ENCODE measurements at regions not wholly inside any gene's neighbourhood (a gene's known extent, or its start where the extent isn't known, plus 50 kb on each side); places are given as distances from the start of the nearest gene placed in this dataset.

DNA sequence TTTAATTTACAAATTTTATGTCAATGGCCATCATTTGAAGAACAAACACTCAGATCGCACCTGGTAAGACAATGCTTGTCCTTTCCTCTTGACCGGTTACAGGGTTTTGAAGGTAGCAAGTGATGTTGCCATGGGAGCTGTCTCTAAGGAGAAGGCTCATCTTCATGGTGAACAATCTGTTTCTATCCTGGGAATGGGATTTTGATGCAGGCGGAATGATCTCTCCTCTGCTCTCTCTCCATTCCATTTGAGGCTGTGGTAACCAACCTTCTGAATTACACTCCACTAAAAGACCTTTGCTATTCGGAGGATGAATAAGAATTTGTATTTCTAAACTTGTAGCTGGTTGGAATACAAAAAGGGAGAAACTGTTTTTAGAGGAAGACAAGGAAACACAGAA, 57.9 kb upstream of the SLC5A9 start:
- DNase-seq (ENCODE audit: low spot score) = no peak

DNA sequence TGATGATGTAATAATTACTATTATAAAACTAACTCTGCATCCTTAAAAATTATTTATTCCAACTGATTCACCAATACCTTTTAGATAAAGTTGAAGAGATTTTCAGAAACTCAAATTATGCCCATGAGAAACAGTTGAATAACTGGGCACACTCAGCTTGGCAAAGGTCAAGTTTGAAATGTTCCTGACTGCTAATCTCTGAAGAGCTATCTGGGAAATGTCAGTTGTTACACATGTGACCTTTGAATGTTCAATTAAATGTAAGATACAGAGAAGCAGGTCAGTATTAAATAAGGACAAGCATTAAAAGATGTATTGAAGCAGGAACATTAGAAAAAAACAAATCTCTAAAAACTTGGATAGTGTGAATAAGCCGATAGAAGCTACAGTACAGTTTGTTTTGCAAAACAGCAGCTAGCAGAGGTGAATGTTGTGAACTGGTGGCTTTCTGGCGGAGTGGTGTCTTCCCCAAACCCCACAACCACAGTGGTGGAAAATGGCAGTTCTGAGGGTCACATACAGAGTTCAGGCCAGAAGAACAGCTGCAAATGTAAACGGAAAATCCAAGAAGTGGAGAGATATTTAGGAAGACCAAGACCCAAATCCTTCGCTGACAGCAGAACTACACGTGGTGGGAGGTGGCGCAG, 61.9 kb upstream of the SLC5A9 start:
- DNase-seq (ENCODE audit: low spot score) = no peak

DNA sequence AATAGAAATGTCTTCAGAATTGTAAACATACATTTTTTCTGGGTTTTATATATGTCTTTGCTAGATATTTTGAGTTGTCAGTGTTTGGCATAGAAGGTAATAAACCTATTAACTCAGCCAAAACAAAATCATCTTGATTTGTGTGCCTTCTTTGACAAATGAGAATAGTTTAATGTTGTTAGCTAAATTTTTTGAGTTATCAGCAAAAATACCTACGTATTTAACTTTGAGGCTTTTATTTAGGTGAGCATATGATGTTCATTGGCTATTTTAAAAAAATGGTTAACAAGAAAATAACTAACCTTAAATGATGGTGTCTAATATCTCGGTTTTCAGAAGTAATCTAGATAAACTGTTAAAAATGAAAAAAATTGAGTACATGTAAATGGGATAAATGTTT, 83.2 kb upstream of the SLC5A9 start:
- DNase-seq (ENCODE audit: low spot score) = no peak

DNA sequence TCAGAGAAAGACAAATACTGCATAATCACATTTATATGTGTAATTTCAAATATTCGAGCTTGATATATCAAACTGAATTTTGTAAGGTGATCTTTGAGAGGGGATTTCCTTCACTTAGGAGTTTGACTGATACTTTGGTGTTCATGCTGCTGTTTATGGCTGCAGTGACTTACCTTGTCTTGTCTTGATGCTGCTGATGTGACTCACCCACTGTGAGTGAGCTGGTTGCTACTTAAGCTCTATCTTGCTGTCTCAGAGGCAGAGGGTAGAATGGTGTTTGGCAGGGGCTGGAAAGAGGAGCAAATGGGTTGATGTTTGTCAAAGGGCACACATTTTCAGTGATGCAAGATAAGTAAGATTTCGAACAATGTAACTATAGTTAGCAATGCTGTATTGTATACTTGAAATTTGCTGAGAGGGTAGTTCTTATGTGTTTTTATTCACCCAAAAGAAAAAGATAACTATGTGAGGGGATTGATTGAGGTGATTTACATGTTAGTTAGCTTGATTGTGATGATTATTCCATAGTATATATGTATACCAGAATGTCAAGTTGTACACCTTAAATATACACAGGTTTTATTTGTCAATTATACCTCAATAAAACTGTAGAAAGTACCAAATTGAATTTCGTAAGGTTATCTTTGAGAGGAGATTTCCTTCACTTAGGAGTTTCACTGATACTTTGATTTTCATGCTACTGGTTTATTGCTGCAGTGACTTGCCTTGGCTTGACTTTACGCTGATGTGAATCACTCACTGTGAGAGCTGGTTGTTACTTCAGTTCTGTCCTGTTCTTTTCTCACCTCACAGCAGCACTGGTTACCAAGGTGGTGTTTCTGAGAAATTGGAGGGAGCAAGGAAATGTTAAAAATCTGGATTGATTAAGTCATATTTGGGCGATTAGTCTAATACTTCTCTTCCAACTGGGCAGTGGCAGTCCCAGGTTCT, 94.5 kb upstream of the SLC5A9 start:
- no peak for DNase-seq (ENCODE audit: low spot score)

DNA sequence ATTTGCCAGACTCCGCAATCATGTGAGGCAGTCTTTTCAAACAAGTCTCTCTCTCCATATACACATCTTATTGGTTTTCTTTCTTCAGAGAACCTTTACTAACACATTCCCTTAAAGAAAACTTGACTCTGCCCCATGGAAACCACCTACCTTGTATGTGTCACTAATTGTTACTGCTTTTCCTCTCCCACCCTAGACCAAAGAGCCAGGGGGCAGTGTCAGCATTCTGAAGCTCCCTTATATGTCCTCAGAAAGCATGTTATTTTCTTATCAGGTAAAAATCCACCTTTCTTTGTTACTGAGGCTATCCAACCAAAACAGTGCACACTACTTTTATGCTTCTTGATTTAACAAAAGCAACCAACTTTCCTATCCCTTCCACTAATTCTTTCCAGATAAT, 98.9 kb upstream of the SLC5A9 start:
- DNase-seq (ENCODE audit: low spot score) = no peak

DNA sequence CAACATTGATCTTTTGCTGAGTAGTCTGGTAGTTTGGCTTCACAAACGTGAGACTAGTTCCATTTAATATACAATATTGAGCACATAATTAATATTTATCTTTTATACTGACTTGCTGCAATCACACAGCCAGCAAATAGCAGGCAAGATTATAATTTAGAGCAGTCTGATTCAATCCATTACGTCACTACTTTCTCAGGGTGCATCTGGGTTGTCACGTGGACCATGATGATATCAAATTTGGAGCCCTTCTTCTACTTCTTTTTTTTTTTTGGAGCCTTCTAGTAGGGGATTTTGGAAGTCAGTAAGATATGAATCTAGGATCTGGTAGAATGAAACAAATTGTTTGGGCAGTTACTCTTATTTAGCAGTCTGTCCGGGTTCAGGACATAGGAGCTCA, 100.6 kb upstream of the SLC5A9 start:
- no peak for DNase-seq (ENCODE audit: low spot score)

DNA sequence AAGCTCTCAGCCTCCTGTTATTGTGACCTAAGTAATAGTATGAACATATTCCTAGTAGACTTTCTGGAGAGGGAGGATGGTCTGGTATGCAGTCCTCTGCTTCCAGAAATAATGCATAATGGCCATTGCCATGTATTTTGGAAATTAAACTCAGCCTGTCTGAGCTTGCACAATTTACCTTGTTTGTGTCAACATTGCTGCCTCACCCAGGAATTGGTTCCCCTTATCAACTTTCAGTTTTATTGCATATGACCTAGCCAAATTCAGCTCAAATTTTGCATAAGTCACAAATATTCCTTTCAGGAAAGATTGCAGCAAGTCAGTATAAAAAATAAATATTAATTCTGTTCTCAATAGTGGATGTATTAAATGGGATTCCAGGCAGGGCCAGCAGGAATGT, 101.9 kb upstream of the SLC5A9 start:
- DNase-seq (ENCODE audit: low spot score) = no peak

DNA sequence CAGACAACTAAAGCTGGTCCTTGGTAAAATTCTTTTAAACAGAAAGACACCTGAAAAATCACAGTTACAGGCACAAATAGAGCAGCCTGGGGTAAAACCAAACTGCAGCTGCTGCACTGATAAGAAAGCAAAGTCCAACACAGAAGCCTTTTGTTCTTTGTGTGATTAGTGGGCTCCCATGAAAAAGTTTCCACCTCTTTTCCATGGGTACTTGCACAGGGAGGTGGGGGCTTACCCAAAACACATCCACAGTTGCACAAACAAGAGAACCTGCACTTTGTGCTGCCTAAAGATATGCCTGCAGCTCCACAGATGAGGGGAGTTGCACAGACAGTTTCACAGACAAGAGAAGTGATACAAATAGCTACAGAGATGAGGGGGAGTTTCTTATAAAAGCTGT, 106.7 kb upstream of the SLC5A9 start:
- DNase-seq (ENCODE audit: low spot score) = peak; percentile 17

DNA sequence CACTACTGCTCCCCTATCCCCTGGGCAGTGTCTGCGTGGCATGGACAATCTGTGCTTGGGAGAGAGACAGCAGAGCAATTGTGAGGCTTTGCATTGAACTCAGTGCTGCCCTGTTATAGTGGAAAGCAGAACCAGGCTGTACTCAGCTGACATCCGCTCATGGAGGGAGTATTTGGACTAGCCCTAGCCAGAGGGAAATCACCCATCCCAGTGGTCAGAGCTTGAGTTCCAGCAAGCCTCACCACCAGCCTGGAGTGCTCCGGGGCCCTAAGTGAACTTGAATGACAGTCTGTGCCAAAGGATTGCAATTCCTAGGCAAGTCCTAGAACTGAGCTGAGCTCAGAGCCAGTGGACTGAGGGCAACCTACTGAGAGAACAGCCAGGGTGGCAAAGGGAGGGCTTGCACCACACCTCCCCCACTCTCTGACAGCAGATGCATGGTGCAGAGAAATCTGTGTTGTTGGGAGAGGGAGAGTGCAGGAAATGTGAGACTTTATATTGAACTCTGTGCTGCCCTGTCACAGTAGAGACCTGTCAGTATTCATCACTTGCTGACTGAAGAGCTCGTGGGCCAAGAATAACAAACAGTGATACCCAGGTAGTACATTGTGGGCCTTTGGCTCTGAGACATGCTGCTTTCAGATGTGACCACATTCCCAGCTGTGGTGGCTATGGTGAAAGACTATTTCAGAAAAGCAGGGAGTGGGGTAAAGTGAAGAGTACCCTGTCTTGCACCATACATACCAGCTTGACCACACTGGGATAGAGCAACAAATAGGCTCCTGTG, 107.7 kb upstream of the SLC5A9 start:
- DNase-seq (ENCODE audit: low spot score) = no peak

DNA sequence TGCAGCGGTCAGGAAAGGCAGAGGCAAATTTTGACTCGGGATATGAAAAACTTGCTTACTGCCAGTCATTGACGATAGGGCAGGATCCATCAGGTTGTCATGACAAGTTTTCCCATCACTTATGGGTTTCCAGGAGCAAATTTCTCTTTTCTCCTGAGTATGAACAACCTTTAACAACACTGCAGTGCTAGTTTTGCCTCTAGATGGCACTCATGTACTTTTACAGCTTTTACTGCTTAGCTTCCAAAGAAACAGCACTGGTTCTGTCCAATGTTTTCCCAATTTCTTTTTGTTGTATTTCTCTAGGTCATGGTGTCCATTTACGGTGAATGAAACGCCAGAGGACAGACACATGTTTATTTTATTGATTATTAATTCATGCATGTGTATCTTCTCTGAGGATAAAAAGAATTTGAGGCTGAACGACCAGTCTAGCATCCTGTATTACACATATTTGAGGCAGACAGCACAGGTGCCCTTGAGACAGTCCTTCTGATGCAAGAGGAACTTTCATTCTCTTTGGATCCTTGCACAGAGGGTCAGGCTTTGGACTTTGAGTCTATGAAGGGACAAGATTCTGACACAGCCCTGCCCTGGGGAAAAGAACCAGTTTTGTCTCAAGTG, 112.3 kb upstream of the TRABD2B start:
- peak; percentile 28 for DNase-seq (ENCODE audit: low spot score)

DNA sequence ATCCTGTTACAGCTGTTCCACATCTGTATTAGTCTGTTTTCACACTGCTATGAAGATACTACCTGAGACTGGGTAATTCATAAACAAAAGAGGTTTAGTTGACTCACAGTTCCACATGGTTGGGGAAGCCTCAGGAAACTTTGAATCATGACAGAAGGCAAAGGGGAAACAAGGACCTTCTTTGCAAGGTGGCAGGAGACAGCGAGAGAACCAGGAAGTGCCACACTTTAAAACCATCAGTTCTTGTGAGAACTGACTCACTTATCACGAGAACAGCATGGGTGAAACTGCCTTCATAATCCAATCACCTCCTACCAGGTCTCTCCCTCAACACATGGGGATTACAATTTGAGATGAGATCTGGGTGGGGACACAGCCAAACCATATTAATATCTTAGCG, 110.3 kb upstream of the TRABD2B start:
- DNase-seq (ENCODE audit: low spot score) = no peak

DNA sequence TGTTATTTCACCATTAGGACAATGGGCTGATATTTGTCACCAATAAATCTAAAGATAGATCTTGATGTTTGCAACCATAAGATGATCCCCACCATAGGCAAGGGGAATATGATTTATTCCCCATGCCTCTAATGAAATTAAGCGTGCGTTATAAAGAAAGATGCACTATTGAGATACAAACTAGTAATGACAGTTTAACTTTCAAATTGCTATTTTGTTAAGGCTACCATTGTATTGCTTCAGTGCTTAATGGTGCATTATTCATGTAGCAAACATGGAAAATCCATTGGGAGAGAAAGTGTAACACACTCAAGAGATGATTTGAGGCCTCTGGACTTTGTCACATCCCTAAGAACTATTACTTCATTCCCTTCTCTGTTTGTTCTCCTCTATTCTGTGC, 108.9 kb upstream of the TRABD2B start:
- no peak for DNase-seq (ENCODE audit: low spot score)

DNA sequence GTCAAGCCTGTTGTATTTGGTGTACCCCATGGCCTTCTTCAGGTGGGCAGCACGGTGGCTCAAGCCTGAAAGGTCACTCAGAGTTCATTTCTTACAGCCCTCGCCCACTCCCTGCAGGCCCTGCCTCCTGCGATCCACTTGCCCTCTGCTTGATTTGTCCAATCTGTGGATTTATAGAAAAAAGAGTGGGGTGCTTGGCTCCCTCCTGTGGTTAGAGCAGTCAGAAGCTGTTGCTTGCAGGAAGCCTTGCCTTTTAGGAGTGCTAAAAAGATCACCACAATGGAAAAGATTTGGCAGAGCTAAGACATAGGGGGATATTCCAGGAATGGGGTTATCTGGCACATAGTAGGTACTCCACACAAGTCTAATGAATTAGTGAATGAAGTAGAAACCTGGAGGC, 108.0 kb upstream of the TRABD2B start:
- DNase-seq (ENCODE audit: low spot score) = no peak

DNA sequence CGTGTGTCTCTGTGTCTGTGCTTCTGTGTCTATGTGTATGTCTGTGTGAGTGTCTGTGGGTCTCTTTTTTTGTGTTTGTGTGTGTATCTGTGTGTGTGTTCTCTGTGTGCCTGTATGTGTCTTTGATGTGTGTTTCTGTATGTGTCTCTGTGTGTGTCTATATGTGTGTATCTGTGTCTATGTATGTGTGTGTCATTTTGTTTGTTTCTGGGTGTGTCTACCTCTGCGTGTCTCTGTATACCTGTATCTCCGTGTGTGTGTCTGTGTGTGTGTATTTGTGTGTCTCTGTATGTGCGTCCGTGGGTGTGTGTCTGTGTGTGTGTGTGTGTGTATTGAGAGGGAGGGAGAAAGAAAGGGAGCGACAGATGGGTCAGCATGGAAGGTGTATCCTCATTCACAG, 106.3 kb upstream of the TRABD2B start:
- DNase-seq (ENCODE audit: low spot score) = no peak

DNA sequence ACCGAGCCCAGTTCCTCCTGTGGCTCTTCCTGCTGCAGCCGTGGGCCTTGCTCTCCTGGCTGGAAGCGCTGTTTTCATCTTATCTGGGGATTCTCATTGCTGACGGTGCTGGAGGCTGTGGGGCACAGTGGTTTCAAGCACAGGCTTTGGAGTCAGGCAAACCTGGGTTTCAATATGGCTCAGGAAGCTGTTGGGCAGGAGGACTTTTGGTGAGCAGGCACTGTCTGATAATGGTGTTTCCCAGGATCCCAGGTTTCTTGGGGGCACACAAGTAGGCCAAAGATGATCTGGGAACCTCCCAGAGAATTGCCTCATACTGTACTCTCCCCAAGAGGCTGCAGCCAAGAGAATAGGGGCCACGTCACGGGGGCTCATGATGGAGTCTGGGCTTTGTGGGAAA, 105.6 kb upstream of the TRABD2B start:
- DNase-seq (ENCODE audit: low spot score) = no peak

DNA sequence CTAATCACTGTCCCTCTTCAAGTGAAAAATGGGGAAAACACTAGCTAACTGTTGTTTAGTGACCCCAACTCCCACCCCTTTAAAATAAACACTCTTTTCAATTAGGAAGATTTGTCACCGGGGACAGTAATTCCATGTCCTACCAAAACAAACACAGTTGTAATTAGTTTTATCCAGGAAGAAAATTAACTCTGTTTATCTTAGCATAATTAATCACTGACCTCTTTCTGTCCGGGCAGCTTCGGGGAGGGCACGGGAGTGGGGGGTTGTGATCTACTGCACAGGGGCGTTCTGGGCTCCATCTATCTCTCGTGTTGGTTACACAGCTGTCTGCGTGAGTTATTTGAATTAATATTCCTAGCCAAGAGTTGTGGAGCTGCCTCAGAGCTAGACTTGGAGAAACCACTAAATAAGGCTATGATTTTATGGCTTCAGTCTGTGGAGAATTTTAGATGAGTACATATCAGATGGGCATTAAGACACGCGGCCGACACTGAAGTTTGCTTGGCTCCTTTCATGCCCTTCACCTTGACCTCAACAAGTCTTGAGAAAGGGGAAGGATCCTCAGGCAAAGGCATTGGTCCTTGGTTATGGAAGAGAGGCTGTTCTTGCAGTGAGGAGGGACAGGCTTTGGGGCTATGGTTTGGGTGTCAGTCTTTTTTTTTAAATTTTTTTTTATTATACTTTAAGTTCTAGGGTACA, 102.0 kb upstream of the TRABD2B start:
- DNase-seq (ENCODE audit: low spot score) = no peak

DNA sequence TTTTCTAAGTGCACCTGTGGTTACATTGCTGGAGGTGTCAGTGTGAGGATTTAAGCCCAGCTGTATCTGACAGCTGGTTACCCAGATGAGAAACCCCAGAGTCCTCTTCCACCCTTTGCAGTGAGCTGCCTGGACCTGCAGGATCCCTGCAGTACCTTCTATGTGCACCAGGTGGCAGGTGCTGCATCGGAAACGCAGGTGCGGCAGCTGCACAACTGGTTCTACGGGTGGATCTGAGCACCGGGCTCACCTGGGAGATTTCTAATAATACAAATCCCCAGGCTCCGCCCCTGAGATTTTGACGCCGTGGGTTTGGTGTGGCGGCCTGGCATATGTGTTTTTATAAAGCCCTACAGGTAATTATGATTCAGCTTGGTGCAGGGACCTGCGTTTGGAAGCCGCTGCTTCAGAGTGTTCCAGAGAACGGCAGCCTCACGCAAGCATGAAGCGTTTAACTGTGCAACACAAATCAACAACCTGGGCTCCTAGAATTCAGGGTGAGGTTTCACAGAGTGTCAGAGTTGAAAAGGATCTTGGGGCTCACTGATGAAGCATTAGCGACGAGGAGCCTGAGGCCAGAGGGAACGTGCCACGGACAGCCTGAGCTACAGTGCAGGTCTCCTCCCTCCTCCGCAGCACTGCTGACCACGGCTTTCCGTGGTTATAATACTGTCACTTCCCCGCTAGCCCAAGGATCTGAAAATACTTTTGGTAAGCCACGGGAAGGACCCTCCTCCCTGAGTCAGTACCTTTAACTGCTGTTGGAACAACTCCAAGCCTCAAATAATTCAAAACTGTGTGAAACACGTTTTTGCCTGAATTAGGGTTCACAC, 96.7 kb upstream of the TRABD2B start:
- DNase-seq (ENCODE audit: low spot score) = peak; percentile 95

DNA sequence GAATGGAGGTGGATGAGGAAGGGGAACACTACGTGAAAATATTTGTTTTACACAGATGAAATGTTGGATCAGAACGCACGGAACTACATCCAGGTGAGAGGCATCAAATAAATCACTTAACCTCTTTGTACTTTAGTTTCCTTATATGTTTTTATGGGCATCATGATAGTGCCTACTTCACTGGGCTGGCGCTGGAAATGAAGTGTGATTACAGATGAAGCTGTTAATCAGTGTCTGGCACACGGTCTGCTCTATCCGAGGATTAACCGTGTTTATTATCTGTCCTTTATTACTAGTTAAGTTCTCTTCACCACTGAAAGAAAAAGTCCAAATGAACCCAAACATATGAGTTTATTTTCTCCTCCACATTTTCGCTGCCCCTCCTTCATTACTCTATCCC, 96.0 kb upstream of the TRABD2B start:
- DNase-seq (ENCODE audit: low spot score) = no peak

DNA sequence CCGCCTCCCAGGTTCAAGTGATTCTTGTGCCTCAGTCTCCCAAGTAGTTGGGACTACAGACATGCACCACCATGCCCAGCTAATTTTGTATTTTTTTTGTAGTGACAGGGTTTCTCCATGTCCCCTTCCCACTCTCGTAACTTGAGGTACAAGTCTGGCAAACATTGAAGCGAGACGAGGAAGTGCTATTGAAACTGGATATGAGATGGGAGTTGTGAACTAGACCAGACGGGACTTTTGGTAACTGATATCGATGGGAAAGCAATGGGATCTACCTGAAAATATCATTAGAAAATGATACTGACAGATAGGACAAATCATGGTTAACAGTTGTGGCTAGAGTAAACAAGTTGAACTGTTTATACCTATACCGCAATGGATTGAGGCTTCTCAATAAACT, 95.2 kb upstream of the TRABD2B start:
- DNase-seq (ENCODE audit: low spot score) = no peak

DNA sequence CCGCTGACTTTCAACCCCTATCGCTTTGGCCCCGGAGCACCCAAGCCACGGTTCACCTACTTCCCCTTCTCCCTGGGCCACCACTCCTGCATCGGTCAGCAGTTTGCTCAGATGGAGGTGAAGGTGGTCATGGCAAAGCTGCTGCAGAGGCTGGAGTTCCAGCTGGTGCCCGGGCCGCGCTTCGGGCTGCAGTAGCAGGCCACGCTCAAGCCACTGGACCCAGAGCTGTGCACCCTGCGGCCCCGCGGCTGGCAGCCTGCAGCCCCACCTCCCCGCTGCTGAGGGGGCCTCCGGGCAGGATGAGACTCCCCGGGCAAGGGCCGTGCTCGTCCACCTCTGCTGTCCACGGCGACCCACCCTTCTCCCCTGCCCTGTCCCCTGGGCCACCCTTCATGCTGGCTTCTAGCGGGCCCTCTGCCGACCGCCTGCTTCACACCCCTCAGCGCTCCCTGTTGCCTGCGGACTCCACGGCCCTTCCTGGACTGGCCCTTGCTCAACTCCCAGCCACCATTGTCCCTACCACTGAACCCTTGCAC, 92.2 kb upstream of the TRABD2B start:
- no peak for DNase-seq (ENCODE audit: low spot score)

DNA sequence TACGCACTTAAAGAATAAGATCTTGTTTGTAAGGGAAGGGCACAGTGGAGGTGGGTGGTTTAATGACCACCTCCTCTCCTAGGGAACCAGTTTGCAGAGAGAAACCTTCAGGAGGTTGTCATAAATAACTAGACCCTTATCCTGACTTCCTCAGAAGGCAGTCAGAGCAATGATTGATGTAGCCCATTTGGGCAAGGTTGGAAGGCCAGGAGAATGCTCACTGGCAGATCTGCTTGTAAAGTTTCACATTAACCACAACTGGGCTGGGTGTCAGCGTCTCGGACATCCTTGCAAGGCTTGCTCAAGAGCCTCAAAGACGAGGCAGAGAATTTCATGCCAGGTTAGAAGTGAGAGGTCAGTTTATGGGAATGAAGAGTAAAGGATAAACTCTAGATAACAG, 87.6 kb upstream of the TRABD2B start:
- DNase-seq (ENCODE audit: low spot score) = no peak

Data from HuH-7 (cell line).